HG03095 (cell line): ENCODE measurements at regions not wholly inside any gene's neighbourhood (a gene's known extent, or its start where the extent isn't known, plus 50 kb on each side); places are given as distances from the start of the nearest gene placed in this dataset.
"Not testable (repeated sequence)": the region's sequence is repeated elsewhere in the genome, so short reads cannot be mapped to it uniquely, and the experiment has no call there.

Experiments
- ATAC-seq: cut with Tn5 transposase; IDR thresholded peaks from one replicate; pipeline ENCODE4 v1.9.1; 2021; ENCODE audit warnings: moderate library complexity; ENCODE audit not compliant: unreplicated experiment

DNA sequence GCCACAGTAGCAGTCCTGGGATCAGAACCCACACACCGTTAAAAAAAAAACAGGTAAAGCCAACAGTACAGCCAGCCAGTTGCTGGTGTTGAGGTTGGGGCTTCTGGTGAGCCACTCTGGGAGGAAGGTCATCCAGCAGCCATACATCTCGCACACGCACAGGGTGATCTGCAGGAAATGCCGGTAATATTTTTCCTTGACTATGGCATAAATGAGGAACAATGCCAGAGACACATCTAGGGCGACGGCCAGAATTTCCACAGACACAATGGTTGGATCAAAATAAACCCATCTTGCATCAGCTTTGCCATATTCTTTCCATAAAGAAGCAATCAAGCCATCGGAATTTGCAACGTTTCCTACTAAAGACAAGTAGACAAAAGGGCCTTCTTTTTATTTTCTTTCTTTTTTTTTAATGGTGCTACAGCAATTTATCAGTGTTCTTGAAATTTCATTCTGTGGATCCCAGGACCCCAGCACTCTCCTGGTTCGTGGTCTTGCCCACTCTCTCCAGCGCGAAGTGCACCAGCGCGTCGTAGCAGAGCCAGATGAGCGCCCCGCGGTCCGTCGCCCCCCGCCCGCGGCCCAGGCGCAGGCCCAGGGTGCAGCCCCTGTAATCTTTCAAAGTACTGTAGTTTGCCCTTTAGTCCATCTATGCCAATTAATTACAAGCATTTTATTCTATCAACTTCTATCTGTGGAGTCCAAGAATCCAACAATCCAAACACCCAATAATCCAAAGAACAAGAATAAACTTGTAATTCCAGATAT is 861.0 kb downstream of the CDH11 start:
- ATAC-seq, result not testable (repeated sequence)

DNA sequence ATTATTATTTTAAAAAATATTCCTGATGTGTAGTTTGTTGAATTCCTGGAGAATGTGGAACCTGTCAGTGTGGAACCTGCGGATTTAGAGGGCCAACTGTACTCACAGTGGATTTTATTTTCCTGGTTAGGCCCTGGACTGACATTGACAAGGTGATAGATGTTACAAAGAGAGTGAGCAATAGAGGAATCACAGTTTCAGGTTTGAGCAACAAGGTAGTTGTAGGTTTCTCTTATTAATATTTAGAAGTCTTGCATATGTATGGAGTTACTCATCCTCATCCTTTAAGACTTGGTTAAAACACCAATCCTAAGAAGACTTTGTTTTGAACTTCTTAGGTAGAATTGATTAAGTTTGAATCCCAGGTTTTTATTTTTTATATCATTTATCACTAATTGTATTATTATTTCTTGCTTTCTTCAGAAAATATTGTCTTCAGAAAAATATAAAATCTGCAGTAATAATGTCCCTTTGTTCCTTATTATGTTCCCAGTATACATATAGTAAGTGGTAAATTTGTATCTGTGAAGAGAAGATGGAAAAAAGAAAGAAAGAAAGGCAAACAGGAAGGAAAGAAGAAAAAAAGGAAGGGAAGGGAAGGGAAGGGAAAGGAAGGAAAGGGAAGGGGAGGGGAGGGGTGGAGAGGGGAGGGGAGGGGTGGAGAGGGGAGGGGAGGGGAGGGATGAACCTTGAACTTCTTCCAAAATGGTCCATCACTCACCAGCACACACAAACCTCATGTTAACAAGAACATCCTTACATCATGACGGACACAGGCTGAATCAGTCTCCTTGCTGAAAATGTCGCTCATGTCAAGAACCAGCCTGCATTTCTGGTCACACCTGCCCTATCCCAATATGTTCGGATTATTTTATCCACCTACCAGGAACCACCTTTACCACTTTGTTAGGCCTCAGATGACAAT is 867.2 kb downstream of the CDH11 start:
- no peak for ATAC-seq

- no peak for ATAC-seq
These were observed 868.3 kb downstream of the CDH11 start for GRCh38 chr16:64253525-64253924.

DNA sequence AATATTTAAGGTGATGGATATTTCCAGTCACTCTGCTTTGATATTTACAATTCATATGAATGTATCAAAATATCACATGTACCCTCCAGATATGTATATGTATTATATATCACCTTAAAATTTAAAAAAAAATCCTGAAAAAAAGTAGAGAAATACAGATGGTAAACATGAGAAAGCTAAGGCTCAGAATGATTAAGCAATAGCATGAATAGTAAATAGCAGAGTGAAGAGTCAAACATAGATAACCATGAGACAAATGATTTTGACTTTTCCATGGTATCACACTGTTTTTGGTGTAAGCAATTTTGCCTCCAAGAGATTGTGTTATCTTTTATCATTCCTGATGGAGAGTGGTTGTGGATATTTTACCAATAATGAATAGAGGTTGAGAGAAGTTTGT is 868.8 kb downstream of the CDH11 start:
- no peak for ATAC-seq

DNA sequence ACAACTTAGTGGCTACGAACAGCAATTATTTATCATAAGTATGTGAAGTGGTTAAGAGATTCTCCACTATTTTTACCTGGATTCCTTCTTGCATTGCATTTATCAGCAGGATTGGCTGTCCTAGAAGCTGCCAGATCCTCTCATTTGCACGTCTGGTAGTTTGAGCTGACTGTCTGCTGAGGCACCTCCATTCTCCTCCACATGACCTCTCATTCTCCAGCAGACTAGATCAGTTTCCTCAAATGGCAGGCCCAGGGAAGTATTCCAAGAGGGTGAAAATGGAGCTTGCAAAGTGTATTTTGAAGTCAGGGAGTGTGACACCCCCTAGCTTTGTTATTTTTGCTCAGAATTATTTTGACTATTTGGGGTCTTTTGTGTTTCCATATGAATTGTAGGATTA is 870.1 kb downstream of the CDH11 start:
- no peak for ATAC-seq

DNA sequence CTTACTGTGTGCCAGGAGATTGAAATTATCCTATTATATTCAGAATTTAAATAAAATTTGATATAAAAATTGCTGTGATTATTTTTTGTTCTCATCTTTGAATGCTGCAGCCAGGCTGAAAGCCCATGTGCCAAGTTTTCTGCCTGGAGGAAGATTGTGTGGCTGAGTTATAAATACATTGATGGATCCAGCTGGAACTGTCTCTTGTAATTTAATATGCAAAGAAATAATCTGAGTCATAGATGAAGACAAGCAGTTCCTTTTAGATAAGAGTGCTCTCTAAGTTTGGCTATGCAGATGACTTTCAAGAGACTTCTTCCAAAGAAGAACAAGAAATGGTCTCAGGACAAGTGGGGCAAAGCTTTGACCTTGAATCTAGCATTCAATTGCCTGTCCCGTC is 871.0 kb downstream of the CDH11 start:
- no peak for ATAC-seq

GRCh38 chr16:64242492-64242891 is 879.4 kb downstream of the CDH11 start:
- no peak for ATAC-seq

GRCh38 chr16:64240586-64240985 is 881.3 kb downstream of the CDH11 start:
- no peak for ATAC-seq

DNA sequence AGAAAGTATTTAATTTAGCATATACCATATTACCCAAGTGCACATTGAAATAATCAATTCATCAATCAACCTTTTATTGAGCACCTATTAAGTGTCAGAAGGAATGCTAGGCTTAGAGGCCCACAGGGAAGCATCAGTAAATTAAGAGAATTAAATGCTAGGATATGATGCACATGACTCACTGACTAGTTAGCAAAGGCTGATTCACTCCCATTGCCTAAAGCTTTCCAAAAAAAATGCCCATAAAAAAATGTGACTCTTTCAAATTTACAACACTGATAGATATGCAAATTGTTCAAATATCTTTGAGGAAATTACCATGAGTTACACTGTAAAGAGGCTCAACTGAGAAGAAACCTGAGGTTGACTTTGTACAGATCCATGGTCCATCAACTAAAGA is 883.3 kb downstream of the CDH11 start:
- no peak for ATAC-seq

DNA sequence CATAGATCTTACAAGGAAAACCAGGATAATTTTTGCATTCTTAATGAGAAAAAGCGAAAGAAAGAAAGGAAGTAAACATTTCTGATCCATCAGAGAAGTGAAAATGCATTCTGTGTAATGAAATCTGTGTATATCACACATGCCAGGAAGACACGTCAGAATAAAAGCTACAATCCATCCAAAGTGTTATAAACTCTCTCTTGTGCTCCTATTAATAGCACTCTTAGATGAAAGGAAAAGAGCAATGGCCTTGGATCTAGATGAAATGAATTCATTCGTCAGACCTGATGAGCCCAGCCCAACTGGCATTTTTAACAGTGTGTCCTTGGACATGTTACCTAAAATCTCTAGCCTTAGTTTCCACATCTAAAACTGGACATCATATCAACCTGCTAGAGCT is 885.5 kb downstream of the CDH11 start:
- no peak for ATAC-seq

- no peak for ATAC-seq
These were observed 887.7 kb downstream of the CDH11 start for GRCh38 chr16:64234200-64234599.

GRCh38 chr16:64225696-64226095 is 896.2 kb downstream of the CDH11 start:
- no peak for ATAC-seq

DNA sequence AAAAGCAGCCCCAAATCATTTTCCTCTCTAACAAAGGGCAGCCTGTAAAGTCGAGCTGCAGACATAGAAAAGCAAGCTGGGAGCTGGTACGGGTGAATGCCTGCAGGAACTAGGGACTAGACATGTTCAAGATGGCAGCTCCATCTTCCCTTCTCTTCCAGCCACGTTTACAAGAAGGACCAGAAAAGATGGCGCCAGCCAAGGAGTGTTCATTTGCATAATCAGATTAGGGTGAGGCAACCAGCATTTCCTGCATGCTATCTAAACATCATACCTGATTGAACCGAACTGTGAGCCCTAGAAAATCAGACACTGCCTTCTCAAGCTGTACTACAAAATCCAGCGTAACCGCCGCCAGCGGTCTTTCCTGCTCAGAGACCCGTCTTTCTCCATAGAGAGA is 896.8 kb downstream of the CDH11 start:
- no peak for ATAC-seq

DNA sequence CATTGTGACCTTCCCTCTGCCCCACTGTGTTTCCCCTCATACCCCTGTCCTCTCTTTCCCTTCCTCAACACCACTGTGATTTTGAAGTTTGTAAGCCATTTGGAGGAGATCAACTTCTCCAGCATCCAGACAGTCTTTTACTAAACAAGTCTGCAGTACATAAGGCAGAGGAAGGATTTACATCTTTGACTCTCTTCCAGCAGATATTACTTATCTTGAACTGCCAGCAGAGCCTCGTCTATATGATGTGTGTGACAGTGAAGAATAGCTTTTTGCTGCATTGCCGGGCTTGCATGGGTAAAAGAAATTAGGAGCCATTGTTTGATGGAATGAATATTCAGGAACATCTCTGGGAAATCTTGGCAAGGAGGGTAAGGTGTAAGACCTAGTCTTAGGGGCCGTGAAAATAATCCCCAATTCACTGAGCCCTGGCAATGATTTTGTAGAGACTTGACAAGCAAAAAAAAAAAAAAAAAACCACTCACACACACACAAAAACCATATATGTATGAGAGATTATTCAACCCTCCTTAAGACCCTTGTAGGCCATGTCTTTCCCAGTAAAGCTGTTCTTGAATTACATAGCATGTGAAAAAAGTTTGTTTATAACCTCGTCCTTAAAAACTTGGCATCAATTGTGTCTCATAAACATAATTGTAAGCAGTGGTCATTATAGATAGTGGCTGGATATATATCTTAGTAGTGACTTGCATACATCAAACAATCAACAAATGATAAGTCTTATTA is 903.9 kb downstream of the CDH11 start:
- ATAC-seq, result no peak

GRCh38 chr16:64215730-64216129 is 906.1 kb downstream of the CDH11 start:
- ATAC-seq, result no peak

DNA sequence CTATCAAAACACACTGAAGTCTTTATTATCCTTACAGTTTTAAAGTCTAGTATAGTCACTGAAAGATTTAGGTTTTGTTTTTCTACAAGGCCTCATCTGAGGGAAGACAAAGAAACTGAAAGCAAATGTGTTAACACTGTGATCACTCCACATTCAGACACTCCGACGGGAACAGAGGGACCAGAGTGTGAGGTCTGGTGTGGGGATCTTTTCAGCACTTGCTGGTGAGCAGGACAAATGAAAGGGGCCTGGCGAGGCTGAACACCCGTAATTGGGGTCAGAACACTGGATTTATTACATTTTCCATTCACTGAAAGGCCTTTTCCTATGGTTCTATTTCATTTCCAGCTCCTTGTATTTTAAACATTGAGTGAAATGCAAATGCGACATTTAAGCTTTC is 910.5 kb downstream of the CDH11 start:
- ATAC-seq, result no peak

- no peak for ATAC-seq
These were observed 915.0 kb downstream of the CDH11 start for GRCh38 chr16:64206862-64207261.

DNA sequence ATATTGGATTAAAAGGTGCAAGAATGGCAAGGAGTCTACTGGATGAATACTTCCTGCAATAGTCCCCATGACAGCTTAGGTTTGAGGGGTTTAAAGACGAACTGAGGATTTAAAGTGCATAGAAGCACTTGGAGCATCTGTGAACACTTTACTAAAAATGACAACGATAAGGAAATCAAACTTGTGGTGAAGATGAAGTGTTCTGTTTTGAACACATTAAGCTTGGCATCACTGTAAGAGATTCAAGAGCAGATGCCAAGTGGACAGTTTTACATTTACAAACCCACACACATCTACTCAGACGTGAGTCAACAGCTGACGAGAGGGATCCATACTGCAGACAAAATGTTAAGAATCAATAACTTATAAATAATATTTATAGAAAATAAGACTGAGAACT is 918.7 kb downstream of the CDH11 start:
- ATAC-seq, result no peak

DNA sequence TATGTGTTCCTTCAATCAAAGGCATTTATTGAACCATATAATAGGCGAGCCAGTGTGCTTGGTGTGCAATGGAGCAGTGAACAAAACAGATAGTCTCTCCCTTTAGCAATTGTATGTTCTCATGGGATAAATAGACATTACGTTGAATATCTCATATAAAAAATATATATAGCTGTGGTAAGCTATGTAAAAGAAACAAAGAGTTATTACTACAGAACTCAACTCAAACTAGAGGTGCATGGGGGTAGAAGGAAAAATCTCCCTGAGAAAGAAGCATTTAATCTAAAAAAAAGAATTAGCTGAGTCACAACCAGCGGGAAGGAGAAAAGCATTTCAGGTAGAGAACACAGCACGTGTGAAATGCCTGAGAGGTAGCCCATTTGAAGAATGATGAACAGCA is 919.3 kb downstream of the CDH11 start:
- ATAC-seq, result no peak

DNA sequence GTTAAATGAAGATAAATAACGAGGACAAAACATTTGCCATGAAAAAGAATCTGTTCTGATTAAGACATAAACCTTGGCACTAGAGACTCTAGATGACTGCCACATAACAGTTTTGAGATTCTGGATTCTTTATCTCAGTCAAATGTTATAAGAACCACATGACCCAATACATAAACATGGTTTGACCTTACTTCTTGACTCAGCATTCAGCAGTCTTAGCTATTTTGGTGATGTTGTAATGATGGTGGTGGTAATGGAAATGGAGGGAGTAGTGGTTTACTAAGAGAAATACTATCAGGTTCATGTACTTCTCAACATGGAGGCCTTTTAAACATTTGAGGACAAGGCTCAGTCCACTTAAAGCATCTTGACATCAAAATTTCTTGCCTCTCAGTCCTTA is 925.4 kb downstream of the CDH11 start:
- ATAC-seq, result no peak

GRCh38 chr16:64185954-64186353 is 935.9 kb downstream of the CDH11 start:
- ATAC-seq, result no peak
